ENCODE measurements at regions not wholly inside any gene's neighbourhood (a gene's known extent, or its start where the extent isn't known, plus 50 kb on each side); places are given as distances from the start of the nearest gene placed in this dataset.

DNA sequence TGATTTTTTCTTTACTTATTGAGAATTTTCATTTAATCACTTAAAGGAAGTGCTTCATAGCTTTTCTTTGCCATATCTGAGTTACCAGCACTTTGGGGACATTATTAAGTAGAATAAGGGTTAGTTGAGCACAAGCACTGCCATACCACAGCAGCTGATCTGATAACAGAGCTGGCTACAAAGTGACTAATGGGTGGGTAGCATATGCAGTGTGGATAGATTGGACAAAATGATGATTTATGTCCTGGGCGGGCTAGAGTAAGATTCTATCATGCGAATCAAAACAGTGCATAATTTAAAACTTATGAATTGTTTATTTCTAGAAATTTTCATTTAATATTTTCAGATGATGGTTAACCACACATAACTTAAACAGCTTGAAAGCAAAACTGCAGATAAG is 102.2 kb upstream of the SNX7 start:
- Histone ChIP-seq H3K27ac (ENCODE audit: control insufficient read depth, insufficient read depth) (no peak overlapping the region), H3K4me1 (ENCODE audit: control insufficient read depth, insufficient read depth, low read length) (no peaks in the 10 kb centered on the region), H3K9me3 (replicated peaks; ENCODE audit: control insufficient read depth, insufficient read depth, low read length) (no peaks in the 10 kb centered on the region; the same call in 2 of the 3 replicates), H3K4me2 (ENCODE audit: control insufficient read depth, insufficient read depth) (no peak overlapping the region), H3K27me3 (replicated peaks in 1 of 2; ENCODE audit: control insufficient read depth in 2 of 2, insufficient read depth in 2 of 2, low read length in 1 of 2) (no peaks in the 10 kb centered on the region), H2AFZ (ENCODE audit: control insufficient read depth, low read depth, low read length) (no peak overlapping the region), H4K20me1 (ENCODE audit: control insufficient read depth, insufficient read depth) (no peaks in the 10 kb centered on the region), H3K36me3 (ENCODE audit: control insufficient read depth in 2 of 2, insufficient read depth in 2 of 2, low read length in 1 of 2) (no peaks in the 10 kb centered on the region), H3K79me2 (ENCODE audit: control insufficient read depth, insufficient read depth, low read length) (no peaks in the 10 kb centered on the region), H3K9ac (ENCODE audit: control insufficient read depth, insufficient read depth, low read length) (no peak overlapping the region), H3K4me3 (no peak overlapping the region)
- intact Hi-C loops (cut with micrococcal nuclease; ENCODE audit: unreplicated experiment) = loop anchor here (10.0 kb wide), 1 partner anchor 206 kb away; no protein-coding TSS in a partner anchor
- ChIA-PET RAD21 (ENCODE audit: unreplicated experiment) (no interaction called here), POLR2A (no interaction called here), SMC1A (ENCODE audit: uncharacterized antibody, unreplicated experiment) (no interaction called here), CTCF (no interaction called here)
- no peak for FAIRE-seq
- WGBS (ENCODE audit: insufficient coverage, insufficient replicate concordance, low lambda C conversion rate, missing lambda C conversion rate) = 14% methylated on average over 2 of the region's 2 CpGs
- TF ChIP-seq, protein P1, sequence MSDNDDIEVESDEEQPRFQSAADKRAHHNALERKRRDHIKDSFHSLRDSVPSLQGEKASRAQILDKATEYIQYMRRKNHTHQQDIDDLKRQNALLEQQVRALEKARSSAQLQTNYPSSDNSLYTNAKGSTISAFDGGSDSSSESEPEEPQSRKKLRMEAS (IDR thresholded peaks at IDR 0.05; ENCODE audit: low read depth, low read length) = no peak
- no peak for TF ChIP-seq RFX5 (IDR thresholded peaks at IDR 0.05; ENCODE audit: low read depth, low read length)
- TF ChIP-seq FOXK2 (IDR thresholded peaks at IDR 0.05) = no peak
- TF ChIP-seq SIN3A (IDR thresholded peaks at IDR 0.05; ENCODE audit: low read depth, low read length) = no peak
- no peak for TF ChIP-seq SMARCA5 (IDR thresholded peaks at IDR 0.05)
- TF ChIP-seq YY1 (IDR thresholded peaks at IDR 0.05; ENCODE audit: low read depth, low read length) = no peak
- TF ChIP-seq CEBPZ (IDR thresholded peaks at IDR 0.05; ENCODE audit: low read depth, low read length) = no peak
- TF ChIP-seq SMC3 (IDR thresholded peaks at IDR 0.05; ENCODE audit: borderline replicate concordance, low read length) = no peak
- TF ChIP-seq PKNOX1 (IDR thresholded peaks at IDR 0.05) = no peak
- TF ChIP-seq TAF1 (IDR thresholded peaks at IDR 0.05; ENCODE audit: borderline replicate concordance, low read depth, low read length) = no peak
- no peak for TF ChIP-seq FOS (IDR thresholded peaks at IDR 0.05; ENCODE audit: borderline replicate concordance, extremely low read depth, insufficient read length)
- no peak for TF ChIP-seq DPF2 (IDR thresholded peaks at IDR 0.05)
- TF ChIP-seq STAT3 (IDR thresholded peaks at IDR 0.05; ENCODE audit: low read depth, low read length) = no peak
- TF ChIP-seq RCOR1 (conservative IDR thresholded peaks at IDR 0.05; ENCODE audit: low read depth, low read length) = no peak
- TF ChIP-seq JUND (IDR thresholded peaks at IDR 0.05; ENCODE audit: low read depth, low read length) = no peak
- TF ChIP-seq POLR2AphosphoS5 (IDR thresholded peaks at IDR 0.05; ENCODE audit: low read length) = no peak
- TF ChIP-seq STAT1 (conservative IDR thresholded peaks at IDR 0.05) = no peak
- TF ChIP-seq IKZF2 (IDR thresholded peaks at IDR 0.05) = no peak
- no peak for TF ChIP-seq MEF2B (IDR thresholded peaks at IDR 0.05; ENCODE audit: partially characterized antibody, poor library complexity, severe bottlenecking)
- TF ChIP-seq E2F4 (IDR thresholded peaks at IDR 0.05; ENCODE audit: low read depth, low read length) = no peak
- in situ Hi-C loops (cut with MboI) = no loop called here
- ATAC-seq = no peak
- no peak for DNase-seq (ENCODE audit: low read depth, low spot score)
- BruUV-seq (replicated peaks) = no TSS peak

Measured in GM12878 (cell line).